ENCODE measurements at regions not wholly inside any gene's neighbourhood (a gene's known extent, or its start where the extent isn't known, plus 50 kb on each side); places are given as distances from the start of the nearest gene placed in this dataset.
"Not testable (repeated sequence)": the region's sequence is repeated elsewhere in the genome, so short reads cannot be mapped to it uniquely, and the experiment has no call there.

DNA sequence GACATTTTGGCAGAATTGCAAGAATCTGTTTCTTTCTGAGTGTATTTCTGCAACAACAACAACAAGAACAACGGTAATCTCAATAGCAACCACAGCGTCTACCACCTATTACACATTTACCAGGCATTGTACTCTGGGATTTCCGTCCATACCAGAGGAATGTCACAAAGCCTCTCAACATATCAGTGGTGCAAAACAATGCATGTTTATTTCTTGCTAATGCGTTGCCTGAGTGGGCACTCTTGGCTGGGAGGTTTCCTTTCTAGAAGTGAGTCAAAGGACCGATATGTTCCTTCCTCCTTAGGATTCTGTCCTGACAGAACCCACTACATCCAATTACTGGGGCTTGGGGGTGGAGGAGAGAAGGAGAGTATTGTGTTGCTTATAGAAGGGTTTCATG is 585.6 kb downstream of the TSN start:
- no peak for DNase-seq

DNA sequence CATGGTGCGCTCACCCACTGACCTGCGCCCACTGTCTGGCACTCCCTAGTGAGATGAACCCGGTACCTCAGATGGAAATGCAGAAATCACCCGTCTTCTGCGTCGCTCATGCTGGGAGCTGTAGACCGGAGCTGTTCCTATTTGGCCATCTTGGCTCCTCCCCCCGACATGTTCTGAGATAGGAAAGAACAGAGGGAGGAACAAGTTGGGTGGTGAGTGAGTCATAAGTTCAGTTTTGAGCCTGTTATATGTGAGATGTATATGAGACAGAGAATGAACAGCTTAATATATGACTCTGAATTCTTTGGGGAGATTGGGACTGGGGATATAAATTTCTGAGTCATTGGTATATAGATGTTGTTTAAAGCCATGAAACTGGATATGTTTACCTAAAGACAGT is 596.7 kb downstream of the TSN start:
- not testable (repeated sequence) for DNase-seq

DNA sequence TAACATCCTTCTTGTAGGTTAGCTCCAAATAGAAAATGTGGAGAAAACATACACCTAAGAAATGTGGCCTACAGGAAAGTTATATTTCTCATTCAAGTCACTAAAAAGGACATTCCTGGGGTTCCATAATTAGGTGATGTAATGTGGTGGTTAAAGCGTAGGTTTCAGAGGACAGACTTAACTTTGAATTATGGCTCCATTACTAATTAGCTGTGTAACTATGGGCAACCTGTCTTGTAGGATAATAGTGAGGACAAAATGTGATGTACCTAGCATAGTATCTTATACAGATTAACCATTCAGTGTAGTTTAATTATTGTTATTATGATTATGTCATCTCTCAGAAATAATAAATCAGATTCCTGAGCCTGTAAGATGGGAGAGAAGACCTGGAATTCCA is 602.5 kb downstream of the TSN start:
- no peak for DNase-seq

DNA sequence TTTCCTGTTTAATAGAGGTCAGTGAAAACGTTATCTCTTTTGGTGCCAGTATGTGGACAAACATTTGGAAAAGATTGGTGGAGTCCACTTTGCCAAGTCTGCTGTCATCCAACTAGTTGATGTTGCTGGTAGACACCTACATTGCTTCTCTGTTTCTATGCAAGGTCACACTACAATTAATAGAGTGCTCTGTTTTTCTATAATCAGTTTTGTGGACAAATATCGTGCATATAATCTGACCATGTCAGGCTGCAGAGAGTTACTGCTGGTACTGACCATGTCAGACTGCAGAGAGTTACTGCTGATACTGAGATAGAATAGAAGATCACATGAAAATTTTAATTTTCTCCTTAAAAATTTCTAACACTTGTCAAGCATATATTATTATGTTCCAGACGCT is 603.3 kb downstream of the TSN start:
- DNase-seq, result no peak

DNA sequence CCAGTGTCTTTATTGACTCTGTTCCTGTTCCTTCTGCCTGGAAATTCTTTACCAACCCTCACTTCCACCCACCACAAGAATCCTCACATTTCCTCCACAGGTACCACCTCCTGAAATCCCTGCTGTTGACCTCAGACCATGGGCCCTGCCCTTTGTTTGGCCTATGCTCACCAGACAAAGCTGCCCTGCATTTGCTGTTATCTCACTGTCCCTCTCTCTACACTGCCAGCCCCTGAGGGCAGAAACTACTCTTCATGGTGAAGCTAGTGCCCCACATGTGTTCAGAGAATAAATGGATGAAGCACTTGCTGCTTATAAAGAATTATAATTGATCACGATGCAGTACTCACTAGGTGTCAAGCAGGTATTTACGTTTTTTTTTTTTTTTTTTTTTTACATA is 608.4 kb downstream of the TSN start:
- DNase-seq, result no peak

DNA sequence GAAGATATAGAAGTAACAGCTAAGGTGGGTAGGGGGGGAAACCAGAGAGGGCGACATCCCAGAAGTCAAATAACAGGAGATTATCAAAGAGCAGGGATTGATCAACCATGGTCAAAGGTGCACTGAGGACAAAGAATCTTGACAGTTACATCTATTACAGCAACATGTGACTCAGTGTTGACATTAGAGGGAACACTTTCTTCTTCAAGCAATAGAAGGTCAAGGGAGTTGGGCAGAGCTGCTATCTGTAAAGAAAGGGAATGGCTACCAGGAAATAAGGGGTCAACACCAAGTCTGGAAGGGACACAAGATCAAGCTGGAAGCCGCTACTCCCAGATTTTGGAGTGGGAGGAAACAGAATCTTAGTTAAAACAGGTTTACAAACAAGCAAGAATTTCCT is 611.0 kb downstream of the TSN start:
- DNase-seq, result no peak

DNA sequence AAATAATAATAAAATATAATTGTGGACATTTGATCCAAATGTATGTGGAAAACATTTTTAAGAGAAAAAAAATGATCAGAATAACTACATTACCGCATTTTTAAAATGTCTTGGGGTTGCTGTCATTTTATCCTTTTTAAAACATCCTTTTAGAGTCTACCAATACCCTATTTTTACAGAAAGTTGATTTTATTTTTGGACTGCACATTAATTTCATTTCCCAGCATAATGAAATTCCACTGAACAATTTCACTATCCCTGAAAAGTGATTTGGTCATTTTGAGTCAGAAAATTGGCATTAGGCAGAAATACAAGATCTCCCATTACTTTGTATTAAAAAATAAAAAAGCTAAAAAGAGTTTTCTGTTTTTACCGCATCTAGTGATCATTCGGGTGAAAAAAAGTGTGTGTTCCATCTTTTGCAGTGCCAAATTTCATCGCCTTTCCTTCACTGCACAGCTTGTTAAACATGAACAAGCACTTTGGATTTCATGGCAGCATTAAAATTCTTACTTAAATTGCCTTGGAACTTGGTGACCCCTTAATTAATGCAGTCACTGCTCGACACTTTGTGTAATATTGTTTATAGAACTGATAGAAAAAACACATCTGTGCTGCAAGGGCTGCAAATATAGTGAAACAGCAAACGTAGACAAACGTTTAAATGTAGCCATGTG is 611.7 kb downstream of the TSN start:
- no peak for DNase-seq

DNA sequence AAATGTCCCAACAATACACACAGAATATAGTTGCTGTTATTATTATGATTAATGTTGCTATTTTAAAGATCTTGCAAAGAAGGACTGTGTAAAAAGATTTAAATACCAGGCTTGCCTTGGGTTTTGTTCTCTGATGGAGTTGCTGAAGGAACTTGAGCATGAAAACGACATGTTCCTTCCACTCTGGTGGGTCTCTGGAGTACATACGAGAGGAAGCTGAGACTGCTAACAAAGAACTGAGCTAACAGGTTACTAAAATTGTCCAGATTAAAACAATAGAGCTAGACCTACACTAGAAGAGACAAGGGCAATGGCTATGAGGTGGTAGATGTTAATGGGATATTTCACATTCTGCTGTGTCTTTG is 612.2 kb downstream of the TSN start:
- DNase-seq, result peak; percentile 54

DNA sequence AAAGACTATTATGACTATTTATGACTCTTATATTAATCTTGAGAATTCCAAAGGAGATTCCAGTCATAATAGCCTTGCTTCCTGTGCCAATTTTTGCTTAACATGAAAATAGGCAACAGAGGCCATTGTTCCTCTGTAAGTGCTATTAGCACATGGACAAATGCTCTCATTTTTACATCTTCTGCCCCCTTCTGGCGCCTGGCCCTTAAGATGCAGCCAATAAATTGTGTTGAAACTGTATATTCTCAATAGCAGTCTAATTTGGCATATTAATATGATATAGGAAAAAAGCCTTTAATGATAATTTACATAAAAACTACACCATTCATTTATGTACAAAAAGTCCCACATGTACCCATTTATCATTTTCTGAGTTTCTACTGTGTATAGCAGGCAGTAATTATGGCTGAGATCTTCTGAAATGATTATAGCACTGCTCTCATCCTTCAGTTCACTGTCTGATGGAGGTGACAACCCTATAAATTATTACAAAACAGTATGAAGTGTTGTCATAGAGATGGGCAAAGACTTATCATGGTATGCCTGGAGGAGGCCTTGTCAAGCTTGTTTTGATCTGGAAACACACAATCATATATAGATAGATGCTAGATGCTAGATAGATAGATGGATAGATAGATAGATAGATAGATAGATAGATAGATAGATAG is 613.3 kb downstream of the TSN start:
- DNase-seq, result no peak

DNA sequence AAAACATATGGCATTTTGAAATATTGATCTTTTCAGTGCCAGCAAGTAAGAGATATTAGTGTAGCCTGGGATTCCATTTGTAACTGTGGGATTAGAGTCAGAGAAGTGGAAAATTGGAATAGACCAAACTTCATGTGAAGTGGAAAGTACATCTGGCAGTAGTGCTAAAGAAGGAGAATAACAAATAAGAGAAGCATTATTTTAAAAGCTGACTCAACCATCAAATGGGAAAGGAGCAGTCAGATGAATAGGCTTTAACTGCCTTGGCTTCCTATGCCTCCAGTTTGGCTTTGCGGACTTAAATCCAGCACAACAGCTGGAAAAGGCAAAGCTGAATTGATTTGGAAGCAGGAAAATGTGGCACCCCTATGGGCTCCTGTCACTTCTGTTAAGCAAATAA is 623.1 kb downstream of the TSN start:
- no peak for DNase-seq

DNA sequence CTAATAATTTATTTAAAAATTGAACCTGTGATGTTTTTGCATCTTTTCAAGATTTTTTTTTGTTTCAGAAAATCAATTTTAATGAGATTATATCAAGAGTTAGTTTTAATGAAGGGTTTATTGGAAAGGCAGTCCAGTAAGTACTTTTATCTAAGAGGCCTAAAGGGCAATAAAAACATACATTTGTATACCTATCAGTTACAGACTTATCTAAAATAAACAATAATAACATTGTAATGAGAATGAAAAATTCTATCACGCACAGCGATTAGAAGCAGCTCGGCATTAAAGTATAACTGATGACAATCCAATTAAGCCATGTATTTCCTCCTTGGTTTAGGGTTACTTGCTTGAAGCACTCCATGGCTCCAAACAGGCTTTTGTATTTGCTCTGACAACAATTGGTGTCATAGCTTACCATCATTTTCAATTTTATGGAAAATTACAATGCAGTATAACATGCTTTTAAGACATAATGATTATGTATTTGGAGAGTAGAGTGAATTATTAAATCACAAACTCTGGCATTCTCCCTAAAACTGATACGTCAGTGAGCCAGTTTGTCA is 629.4 kb downstream of the TSN start:
- no peak for DNase-seq

DNA sequence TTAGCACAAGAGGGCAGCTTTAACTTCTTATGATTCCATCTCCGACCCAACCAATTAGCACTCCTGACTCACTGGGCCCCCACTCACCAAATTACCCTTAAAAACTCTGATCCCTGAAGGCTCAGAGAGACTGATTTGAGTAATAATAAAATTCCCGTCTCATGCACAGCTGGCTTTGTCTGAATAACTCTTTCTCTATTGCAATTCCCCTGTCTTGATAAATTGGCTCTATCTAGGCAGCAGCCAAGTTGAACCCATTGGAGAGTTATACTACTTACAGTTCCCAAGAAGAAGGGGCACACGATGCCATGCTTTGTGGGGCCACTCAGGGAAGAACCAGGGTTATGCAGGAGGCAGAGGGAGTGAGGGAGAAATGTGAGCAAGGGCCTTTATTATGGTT is 632.8 kb downstream of the TSN start:
- DNase-seq, result no peak

DNA sequence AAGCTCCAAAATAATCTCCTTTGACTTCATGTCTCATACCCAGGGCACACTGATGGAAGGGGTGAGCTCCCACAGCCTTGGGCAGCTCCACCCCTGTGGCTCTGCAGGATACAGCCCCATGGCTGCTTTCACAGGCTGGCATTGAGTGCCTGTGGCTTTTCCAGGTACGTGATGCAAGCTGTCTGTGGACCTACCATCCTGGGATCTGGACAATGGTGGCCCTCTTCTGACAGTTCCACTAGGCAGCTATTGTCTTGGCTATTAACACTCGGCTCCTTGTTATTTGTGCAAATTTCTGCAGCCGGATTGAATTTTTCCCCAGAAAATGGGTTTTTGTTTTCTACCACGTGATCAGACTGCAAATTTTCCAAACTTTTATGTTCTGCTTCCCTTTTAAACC is 634.2 kb downstream of the TSN start:
- DNase-seq, result no peak

DNA sequence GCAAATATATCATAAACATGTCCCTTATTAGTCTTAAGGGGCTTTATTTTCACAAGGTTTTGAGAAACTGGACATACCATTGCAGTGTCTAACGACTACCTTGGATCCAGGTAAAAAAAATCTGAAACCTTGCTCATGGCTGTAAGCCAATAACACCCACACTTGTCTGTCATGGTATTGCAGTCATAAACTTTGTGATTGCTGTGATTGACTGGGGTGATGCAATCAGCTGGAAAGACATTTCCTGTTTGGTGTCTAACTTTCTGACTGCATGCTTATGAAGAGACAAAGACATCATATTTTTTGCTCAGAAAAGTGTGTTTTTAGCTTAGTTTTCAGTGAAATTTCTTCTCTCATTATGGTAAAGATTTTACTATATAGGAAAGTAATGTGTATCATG is 635.0 kb downstream of the TSN start:
- DNase-seq, result no peak

DNA sequence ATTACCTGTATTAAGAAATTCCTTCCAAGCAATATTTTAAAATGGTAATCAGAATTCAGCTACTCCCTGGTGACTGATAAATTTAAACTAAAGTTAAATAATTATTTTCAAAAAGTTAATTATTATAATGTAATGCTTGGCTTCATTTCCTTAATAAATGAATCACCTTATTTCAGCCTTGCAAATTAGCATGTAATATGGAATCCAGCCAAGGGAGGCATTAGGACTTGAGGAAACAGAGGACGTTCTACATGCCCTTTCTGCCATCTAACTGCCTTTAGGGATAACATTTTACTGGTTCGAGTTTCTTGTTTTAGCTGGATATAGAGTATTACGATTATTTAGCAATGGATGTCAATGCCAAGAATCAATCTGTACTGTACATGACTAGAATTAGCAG is 636.3 kb downstream of the TSN start:
- no peak for DNase-seq

DNA sequence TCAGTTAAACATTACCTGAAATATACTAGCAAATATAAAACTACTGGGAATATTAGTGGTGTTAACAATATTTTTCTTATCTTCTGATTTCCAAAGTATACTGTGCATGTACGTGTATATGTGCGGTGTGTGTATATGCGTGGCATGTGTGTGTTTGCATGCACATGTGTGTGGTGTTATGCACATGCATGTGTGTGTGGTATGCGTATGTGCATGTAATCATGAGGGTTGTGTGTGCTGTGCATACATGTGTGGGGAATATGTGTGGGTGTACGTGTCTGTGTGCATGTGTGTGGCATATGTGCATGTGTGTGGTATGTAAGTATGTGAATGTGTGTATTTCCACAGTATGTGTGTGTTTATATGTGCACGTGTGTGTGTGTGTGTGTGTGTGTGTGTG is 640.2 kb downstream of the TSN start:
- DNase-seq, result no peak

DNA sequence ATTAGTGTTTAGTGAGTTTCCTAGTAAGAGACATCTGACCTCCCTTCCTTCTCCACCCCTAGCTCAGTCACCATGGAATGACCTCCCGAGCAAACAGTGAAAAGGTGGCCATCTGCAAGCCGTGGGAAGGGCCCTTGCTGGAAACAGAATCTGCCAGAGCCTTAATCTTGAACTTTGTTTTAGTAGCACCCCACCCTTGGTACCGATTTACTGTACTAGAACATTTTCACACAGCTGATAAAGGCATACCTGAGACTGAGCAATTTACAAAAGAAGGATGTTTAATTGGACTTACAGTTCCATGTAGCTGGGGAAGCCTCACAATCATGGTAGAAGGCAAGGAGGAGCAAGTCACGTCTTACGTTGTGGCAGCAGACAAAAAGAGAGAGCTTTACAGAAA is 655.8 kb downstream of the TSN start:
- no peak for DNase-seq

DNA sequence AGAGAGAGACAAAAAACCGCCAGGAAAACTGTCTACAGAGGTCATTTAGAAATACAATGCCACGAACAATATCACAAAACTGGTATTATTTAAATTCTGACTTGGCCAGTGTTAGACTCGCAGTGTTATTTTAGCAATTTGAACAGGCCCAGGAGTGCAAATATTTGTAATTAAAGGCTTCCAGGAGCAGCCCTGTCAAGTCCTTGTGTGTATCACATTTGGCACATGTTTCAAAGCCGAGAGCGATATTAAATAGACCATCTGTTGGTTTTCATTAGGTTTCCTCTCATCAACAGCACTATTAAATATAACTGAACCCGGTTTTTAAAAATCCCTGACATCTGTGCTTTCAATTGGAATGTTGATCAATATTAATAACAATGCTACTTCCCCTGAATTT is 656.9 kb downstream of the TSN start:
- peak; percentile 6 for DNase-seq

DNA sequence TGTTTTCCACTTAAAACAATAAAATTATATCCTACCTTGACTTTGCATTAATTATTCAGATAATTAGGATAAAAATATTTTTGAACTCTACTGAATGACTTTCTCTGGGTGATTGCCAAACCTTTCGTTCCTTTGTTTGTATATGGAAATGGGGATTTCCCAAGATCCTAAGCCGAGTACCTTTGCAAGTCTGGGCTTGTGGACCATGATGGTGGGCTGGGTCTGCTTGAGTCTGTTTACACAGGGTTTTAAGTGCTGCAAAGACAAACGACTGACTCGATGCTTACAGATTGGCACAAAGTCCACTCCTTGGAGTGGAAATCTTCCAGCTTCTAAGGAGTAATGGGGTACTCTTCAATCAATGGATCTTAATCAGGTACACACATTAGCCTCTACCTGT is 659.5 kb downstream of the TSN start:
- DNase-seq, result no peak

DNA sequence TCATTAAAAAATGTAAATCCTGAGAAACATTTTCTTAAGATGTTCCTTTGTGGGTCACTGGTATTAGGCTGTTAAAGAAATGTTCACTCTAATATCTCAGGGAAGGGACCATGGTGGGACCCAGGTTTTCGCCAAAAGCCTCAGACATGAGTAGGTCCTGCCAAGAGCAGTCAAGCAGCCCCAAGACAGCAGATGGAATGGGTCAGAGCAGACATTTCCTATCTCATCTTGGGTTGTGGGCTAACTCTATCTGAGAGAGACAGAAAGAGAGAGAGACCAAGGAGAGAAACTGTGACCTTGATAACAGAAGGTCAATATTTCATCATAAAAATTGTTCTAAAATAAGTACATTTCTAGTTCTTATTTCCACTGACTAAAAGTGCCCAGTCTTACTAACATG is 661.7 kb downstream of the TSN start:
- DNase-seq, result no peak

DNA sequence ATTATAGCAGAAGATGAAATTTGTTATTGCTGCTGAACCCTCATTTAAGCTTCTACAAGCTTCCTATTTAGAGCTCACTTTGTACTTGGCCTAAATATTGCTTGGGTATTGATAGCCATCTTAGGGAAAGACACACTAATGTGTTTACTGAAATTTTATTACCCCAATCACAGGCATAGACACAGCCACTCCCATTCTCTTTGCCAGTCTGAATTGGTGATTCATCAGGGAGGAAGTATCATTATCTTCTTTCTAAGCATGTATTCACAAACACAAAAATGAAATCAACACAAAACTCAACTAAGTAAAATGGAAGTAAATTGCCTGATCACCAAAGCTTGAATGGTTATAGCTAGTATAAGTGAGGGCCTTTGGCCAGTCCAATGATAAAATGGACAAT is 666.3 kb downstream of the TSN start:
- no peak for DNase-seq

DNA sequence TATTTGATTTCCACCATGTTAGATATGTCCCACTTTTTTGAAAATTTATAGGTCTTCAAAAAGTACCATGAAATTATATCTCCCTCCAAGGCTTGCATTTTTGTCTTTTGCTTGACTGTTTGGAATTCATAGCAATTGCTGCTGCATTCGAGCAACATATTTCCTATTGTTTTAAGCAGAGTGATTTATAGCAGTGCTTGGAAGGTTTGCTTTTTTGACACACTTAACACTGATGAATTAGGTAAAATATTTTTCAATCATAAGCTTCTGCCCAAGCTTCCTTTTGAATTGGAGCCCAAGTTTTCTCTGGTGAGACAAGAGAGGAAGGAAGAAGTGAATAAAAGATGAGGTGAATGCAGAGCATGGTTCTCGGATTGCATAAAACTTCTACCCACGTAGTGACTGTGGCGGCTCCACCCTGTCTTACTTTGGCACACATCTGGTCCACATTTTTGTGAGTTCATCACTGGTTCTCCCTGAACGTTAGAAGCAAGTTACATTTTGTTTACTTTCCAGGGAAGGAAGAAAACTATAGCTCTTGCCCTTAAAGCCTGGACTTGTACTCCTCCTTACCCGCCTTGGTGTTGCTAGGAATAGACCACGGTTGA is 667.0 kb downstream of the TSN start:
- DNase-seq, result no peak

DNA sequence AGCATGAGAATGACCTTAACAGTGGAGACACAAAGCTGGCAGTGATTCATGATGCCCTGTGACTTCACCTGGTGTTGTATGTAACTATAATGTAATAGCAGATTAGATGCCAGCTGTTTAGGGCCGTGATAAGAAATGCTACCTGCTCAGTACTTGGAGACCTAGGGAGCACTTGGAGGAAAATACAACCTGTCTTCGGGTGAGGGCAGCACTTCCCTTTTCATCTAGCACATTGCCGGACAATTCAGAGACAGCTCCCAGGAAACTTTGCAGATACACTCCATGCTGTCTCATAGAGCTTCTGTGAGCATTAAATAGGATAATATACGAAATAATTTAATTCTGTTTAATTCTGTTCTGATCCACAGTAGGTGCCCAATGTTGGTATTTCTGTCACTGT is 668.5 kb downstream of the TSN start:
- no peak for DNase-seq

DNA sequence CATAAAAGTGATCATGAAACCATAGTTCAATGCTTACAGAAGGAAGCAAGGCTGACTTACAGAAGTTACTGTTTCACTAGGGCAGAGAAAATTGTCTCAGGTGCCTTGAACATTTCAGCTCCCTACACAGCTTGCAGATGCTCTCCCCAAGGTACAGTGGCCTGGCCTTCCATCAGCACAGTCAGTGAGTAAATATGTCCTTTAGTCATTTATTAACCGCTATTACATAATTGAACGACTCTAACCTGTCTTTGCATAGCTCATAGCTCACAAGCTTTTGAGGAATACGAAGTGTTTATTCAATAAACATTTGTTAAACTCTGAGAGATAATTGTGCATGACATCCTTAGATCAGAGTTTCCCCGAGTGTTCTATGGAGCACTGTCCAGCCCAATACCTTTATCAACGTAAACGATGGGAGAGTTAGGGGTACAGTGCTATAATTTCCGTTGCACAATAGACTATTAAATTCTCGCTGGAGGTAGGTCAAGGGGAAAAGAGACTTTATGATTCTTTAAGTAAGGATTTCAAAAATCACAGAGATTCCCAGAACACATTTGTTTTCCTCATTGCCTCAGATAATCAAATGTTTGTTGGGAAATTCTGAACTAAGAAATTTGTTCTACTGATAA is 677.8 kb downstream of the TSN start:
- no peak for DNase-seq
